PFSK-1 (cell line): ENCODE measurements at regions not wholly inside any gene's neighbourhood (a gene's known extent, or its start where the extent isn't known, plus 50 kb on each side); places are given as distances from the start of the nearest gene placed in this dataset.

ENCODE experiments used
- FOXP2 ChIP-seq: optimal IDR thresholded peaks from 2 replicates; pipeline ENCODE3; 2011; ENCODE audit warnings: borderline replicate concordance, control low read depth, inconsistent platforms; ENCODE audit not compliant: insufficient read depth; ENCODE audit errors: extremely low read length, extremely low read depth
- POLR2AphosphoS5 ChIP-seq: IDR thresholded peaks from 2 replicates; pipeline ENCODE4 v1.6.1; 2012; ENCODE audit warnings: low read depth, mild to moderate bottlenecking, control low read depth, low read length, moderate library complexity
- SIN3A ChIP-seq: IDR thresholded peaks from 2 replicates; pipeline ENCODE4 v1.6.1; 2012; ENCODE audit warnings: mild to moderate bottlenecking, low read length, moderate library complexity, borderline replicate concordance; ENCODE audit not compliant: insufficient read depth
- TAF1 ChIP-seq: IDR thresholded peaks from 2 replicates; pipeline ENCODE4 v1.6.1; 2012; ENCODE audit warnings: low read length, control low read depth, borderline replicate concordance; ENCODE audit not compliant: insufficient read depth
- TF ChIP-seq, protein P1 (sequence below), 2 experiments: IDR thresholded peaks; 2 replicates each; pipeline versions ENCODE4 v1.6.1 to v1.8.0; 2011 to 2012; ENCODE audit warnings: low read depth in 2 of 2, low read length in 2 of 2, control low read depth in 1 of 2, inconsistent platforms in 1 of 2, mild to moderate bottlenecking in 1 of 2, moderate library complexity in 1 of 2; ENCODE audit not compliant: insufficient read depth in 1 of 2

GRCh38 chr5:13218518-13218917 lies 726.0 kb downstream of the DNAH5 start:
- TF ChIP-seq POLR2AphosphoS5 (no peak), SIN3A (no peak), FOXP2 (no peak), TAF1 (no peak)
- TF ChIP-seq, protein P1, sequence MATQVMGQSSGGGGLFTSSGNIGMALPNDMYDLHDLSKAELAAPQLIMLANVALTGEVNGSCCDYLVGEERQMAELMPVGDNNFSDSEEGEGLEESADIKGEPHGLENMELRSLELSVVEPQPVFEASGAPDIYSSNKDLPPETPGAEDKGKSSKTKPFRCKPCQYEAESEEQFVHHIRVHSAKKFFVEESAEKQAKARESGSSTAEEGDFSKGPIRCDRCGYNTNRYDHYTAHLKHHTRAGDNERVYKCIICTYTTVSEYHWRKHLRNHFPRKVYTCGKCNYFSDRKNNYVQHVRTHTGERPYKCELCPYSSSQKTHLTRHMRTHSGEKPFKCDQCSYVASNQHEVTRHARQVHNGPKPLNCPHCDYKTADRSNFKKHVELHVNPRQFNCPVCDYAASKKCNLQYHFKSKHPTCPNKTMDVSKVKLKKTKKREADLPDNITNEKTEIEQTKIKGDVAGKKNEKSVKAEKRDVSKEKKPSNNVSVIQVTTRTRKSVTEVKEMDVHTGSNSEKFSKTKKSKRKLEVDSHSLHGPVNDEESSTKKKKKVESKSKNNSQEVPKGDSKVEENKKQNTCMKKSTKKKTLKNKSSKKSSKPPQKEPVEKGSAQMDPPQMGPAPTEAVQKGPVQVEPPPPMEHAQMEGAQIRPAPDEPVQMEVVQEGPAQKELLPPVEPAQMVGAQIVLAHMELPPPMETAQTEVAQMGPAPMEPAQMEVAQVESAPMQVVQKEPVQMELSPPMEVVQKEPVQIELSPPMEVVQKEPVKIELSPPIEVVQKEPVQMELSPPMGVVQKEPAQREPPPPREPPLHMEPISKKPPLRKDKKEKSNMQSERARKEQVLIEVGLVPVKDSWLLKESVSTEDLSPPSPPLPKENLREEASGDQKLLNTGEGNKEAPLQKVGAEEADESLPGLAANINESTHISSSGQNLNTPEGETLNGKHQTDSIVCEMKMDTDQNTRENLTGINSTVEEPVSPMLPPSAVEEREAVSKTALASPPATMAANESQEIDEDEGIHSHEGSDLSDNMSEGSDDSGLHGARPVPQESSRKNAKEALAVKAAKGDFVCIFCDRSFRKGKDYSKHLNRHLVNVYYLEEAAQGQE (IDR thresholded peaks at IDR 0.05; ENCODE audit: insufficient read depth in 1 of 2, low read depth in 2 of 2, low read length in 2 of 2): no peak

DNA sequence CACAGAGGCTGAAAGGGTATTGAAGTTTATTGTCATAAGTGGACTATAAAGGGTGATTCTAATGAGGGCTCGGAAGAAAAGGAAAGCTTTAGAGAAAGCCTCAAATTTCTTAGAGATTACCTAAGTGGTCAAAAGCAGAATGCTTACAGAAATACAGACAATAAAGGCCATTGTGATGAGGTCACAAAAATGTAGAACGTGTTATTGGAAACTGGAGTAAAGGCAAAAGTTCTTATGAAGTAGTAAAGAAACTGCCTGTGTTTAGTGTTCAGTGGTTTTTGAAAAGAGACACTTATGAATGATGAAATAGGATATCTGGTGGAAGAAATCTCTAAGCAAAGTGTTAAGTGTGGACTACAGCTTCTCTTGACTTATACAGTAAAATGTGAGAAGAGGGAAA lies 726.9 kb downstream of the DNAH5 start:
- no peak for TF ChIP-seq TAF1
- no peak for TF ChIP-seq POLR2AphosphoS5
- no peak for TF ChIP-seq FOXP2
- TF ChIP-seq, protein P1 (IDR thresholded peaks at IDR 0.05; ENCODE audit: insufficient read depth in 1 of 2, low read depth in 2 of 2, low read length in 2 of 2): no peak

- TF ChIP-seq POLR2AphosphoS5 (no peak), TAF1 (no peak)
Measured at GRCh38 chr5:13215806-13216205, 728.7 kb downstream of the DNAH5 start.

DNA sequence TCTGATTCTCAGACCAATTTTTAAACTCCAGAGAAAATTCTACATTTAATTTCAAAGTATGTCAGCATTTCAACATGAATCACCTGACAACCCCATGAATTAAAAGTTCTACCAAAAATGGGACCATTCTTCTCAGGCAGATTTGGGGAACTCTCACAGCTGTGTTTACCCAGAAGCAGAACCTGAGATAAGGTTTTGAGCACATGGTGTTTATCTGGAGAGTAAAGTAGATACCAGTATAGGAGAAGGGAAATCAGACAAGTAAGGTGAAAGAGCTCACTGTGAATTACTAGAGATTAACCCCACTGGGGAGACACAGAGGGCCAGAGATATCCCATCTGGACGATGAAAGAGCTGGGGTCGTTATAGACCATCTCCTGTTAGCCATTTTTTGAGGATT lies 729.1 kb downstream of the DNAH5 start:
- TF ChIP-seq SIN3A (no peak), POLR2AphosphoS5 (no peak), TAF1 (no peak), FOXP2 (no peak)
- TF ChIP-seq, protein P1 (IDR thresholded peaks at IDR 0.05; ENCODE audit: insufficient read depth in 1 of 2, low read depth in 2 of 2, low read length in 2 of 2): no peak

GRCh38 chr5:13214182-13214581 lies 730.3 kb downstream of the DNAH5 start:
- TF ChIP-seq TAF1 (no peak), FOXP2 (no peak)
- TF ChIP-seq, protein P1 (IDR thresholded peaks at IDR 0.05; ENCODE audit: insufficient read depth in 1 of 2, low read depth in 2 of 2, low read length in 2 of 2): no peak
